SKM-1 treated with dmso at 0.1 percent for 144 hours (cell line): ENCODE measurements at regions not wholly inside any gene's neighbourhood (a gene's known extent, or its start where the extent isn't known, plus 50 kb on each side); places are given as distances from the start of the nearest gene placed in this dataset.
"Not testable (repeated sequence)": the region's sequence is repeated elsewhere in the genome, so short reads cannot be mapped to it uniquely, and the experiment has no call there.

Experiments used
- DNase-seq: peaks from one replicate; lab custom pipeline; 2025; ENCODE audit not compliant: unreplicated experiment; lab: John Stamatoyannopoulos, UW

GRCh38 chr6:14217728-14218518 is 100.4 kb downstream of the CD83 start:
- no peak for DNase-seq

- DNase-seq, result no peak
Observed at GRCh38 chr6:14218519-14218800, 100.9 kb downstream of the CD83 start.

- DNase-seq, result no peak
Observed at GRCh38 chr6:14221564-14222279, 104.2 kb downstream of the CD83 start.

GRCh38 chr6:14222956-14223355 is 105.4 kb downstream of the CD83 start:
- no peak for DNase-seq

- DNase-seq, result peak; percentile 20
Observed at GRCh38 chr6:14224359-14225103, 107.0 kb downstream of the CD83 start.

GRCh38 chr6:14226051-14226660 is 108.6 kb downstream of the CD83 start:
- no peak for DNase-seq

GRCh38 chr6:14228571-14228970 is 111.0 kb downstream of the CD83 start:
- DNase-seq, result no peak

GRCh38 chr6:14231071-14231483 is 113.5 kb downstream of the CD83 start:
- no peak for DNase-seq

GRCh38 chr6:14231501-14232280 is 114.1 kb downstream of the CD83 start:
- DNase-seq, result no peak

GRCh38 chr6:14232889-14233288 is 115.3 kb downstream of the CD83 start:
- DNase-seq, result no peak

- DNase-seq, result no peak
Observed at GRCh38 chr6:14235653-14236356, 118.2 kb downstream of the CD83 start.

GRCh38 chr6:14239097-14239496 is 121.5 kb downstream of the CD83 start:
- no peak for DNase-seq

GRCh38 chr6:14240411-14241166 is 123.0 kb downstream of the CD83 start:
- no peak for DNase-seq

GRCh38 chr6:14241255-14242070 is 123.9 kb downstream of the CD83 start:
- no peak for DNase-seq

- DNase-seq, result not testable (repeated sequence)
Observed at GRCh38 chr6:14242912-14243311, 125.3 kb downstream of the CD83 start.

GRCh38 chr6:14243597-14243996 is 126.0 kb downstream of the CD83 start:
- DNase-seq, result no peak

GRCh38 chr6:14246876-14247275 is 129.3 kb downstream of the CD83 start:
- DNase-seq, result no peak

- no peak for DNase-seq
Observed at GRCh38 chr6:14250573-14250972, 133.0 kb downstream of the CD83 start.
